ENCODE measurements at regions not wholly inside any gene's neighbourhood (a gene's known extent, or its start where the extent isn't known, plus 50 kb on each side); places are given as distances from the start of the nearest gene placed in this dataset.

GRCh38 chr15:95121191-95121590, 889.8 kb downstream of the MCTP2 start:
- TF ChIP-seq CTCF (IDR thresholded peaks at IDR 0.05; ENCODE audit: low read depth, low read length): no peak
- no peak for TF ChIP-seq EZH2phosphoT487 (IDR thresholded peaks at IDR 0.05; ENCODE audit: low read depth)

Measured in OCI-LY3 (cell line).